Limb (tissue), 2 donors: ENCODE measurements at regions not wholly inside any gene's neighbourhood (a gene's known extent, or its start where the extent isn't known, plus 50 kb on each side); places are given as distances from the start of the nearest gene placed in this dataset.
"Not testable (repeated sequence)": the region's sequence is repeated elsewhere in the genome, so short reads cannot be mapped to it uniquely, and the experiment has no call there.

Source experiments
- DNase-seq, 2 donors: peaks; one replicate each; pipeline ENCODE4 v3.0.0-alpha.2; 2016; ENCODE audit errors: extremely low spot score in 2 of 2

- DNase-seq, result no peak
Observed at GRCh38 chr5:23451156-23451555, 56.3 kb upstream of the PRDM9 start.

DNA sequence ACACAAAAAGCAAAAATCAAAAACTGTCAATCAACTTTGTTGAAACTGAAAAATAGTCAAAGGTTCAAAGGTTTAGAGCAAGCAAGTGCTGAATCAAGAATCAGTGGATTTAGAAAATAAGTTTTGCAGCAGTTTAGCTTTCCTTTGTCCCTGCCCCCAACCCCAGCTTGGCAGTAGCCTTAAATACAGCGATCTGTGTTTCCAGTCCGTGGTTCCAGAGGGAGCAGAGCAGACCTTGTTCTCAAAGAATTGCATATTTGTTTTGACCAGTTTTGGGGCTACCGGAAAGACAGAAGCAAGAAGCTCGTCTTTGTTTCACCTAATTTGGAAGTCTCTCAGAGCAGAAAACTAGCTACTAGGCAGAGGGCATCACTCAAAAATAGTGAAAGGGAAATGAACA lies 57.2 kb upstream of the PRDM9 start:
- no peak for DNase-seq

GRCh38 chr5:23448627-23449026 lies 58.8 kb upstream of the PRDM9 start:
- DNase-seq, result no peak

DNA sequence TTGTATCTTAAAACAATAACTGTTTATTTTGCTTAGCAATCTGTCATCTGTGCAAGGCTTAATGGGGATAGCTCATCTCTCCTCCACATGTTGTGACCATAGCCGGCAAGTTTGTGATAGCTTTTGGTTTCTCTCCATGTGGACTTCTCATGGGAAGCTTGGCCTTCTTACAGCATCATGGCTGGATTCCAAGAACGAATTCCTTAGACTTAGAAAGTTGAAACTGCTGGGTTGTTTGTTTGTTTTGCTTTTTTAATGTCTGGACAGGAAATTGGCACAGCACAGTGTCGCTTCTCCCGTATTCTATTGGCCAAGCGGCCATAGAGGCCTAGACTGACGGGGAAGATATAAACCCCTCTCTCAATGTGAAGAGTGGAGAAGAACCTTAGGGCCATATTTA lies 61.0 kb upstream of the PRDM9 start:
- peak in 1 of 2 donors; percentile 50 for DNase-seq

GRCh38 chr5:23445573-23445972 lies 61.8 kb upstream of the PRDM9 start:
- DNase-seq, result no peak

DNA sequence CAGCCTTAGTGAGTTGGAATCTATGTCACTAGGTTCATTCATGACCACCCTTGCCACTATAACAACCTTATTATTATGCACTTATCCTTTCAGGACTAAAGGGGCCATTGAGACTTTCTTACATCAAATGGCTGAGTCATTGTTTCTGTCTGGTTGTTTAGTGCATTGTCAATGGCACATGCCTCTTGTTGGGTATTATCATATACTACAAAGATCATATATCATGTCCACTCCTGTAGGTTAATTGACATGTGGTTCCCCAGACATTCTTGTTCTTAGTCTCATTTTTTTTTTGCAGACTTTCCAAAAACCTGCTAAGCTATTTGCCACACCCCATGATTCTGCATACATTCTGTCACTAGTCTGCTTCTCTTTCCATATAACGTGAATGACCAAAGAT lies 66.7 kb upstream of the PRDM9 start:
- no peak for DNase-seq

- DNase-seq, result no peak
Observed at GRCh38 chr5:23437011-23437410, 70.4 kb upstream of the PRDM9 start.

DNA sequence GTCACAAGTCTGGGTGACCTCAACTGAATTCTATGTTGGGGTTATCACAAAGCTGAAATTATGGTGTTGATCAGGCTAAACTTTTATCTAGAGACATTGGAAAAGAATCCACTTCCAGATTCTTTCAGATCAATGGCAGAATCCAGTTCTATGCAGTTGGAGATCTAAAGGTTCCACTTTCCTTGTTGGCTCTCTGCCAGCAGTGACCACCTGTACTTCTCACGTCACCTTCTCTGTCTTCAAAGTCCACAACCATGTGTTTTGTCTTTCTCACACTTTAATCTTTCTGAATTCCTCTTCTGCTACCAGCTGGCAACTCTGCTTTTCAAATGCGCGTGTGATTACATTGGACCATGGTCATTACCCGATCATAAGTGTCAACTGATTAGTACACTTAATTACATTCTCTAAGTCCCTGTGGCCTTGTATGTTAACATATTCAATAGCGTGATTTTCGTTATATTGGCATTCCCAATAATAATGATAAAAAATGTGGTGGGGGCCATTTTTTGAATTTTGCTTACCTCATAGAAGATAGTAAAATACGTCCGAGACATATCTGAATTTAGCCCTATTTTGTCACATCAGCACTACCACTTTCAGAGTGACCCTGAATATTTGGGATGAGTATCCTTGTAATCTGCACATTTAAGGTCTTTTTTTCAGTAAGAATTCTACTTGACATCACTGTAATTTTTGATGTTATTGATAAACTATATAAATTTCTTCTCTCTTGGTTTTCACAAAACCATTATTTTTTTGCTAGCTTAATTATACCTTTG lies 73.7 kb upstream of the PRDM9 start:
- DNase-seq, result no peak

DNA sequence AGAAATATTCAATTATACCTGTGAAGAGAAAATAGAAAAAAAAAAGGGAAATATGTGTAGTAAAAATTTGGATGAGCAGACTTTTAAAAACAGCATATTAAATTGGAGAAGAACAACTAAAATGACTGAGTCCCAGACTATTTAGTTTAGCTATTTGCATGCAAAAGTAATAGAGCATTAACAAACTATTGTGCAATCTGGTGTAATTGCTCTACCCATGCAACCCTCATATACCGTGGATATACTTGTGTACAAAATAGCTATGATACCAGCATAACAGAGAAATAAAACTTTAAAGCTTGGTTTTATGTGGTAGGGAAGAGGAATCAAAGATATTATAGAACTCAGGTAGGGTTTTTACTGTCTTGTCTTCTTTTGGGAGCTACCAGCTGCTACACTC lies 78.7 kb upstream of the PRDM9 start:
- DNase-seq, result no peak

GRCh38 chr5:23420214-23420613 lies 87.2 kb upstream of the PRDM9 start:
- not testable (repeated sequence) for DNase-seq

DNA sequence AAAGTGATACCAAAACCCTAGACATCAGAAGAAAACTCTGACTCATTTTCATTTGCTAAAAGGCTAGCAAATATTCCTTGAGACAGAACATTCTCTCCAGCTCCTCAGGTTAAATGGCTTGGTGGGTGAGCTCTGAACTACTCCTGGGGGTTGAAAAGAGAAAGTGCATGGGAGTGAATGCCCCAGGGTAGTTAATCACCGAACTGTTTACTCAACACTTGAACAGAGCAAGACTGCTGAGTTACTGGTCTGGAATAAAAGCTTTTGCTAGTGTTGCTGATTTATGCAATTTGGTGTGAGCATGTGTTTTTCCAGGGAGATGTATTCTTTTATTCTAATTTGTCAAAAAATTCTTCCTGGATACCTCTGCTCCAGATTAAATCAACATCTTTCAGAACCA lies 88.3 kb upstream of the PRDM9 start:
- DNase-seq, result no peak

GRCh38 chr5:23412515-23412914 lies 94.9 kb upstream of the PRDM9 start:
- DNase-seq, result no peak

DNA sequence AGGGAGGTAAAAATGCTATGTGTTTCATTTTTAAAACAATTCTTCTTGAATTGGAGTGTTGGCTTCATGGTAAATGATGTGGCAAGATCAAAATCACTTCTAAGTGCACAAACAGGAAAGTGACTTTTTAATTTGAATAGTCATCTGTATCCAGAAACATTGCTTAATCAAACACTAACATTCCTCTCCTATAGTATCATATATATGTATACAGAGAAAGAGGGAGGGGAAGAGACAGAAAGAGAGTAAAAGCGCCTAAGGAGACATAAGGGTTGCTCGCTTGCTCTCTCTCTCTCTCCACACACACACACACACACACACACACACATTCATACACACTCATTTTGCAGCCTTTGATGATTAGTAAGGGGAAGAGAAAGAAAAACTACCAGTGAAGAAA lies 95.4 kb upstream of the PRDM9 start:
- no peak for DNase-seq

DNA sequence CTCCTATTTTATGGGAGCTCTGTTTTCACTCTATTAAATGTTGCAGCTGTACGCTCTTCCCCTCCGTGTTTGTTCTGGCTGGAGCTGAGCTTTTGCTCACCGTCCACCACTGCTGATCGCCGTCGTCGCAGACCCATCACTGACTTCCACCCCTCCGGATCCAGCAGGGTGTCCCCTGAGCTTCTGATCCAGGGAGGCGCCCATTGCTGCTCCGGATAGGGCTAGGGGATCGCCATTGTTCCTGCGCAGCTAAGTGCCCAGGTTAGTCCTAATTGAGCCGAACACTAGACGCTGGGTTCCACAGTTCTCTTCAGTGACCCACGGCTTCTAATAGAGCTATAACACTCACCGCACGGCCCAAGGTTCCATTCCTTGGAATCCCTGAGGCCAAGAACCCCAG lies 96.2 kb upstream of the PRDM9 start:
- no peak for DNase-seq

DNA sequence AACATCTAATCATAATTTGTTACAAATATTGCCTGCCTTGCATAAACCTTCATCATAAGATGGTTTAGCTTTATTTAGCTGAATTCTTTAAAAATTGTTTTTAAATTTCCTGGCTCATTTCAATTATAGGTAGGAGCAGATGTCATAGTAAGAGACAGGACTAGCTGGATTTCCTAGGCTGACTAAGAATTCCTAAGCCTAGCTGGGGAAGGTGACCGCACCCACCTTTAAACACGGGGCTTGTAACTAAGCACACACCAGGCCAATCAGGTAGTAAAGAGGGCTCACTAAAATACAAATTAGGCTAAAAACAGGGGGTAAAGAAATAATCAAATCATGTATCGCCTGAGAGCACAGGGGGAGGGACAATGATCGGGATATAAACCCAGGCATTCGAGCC lies 96.6 kb upstream of the PRDM9 start:
- not testable (repeated sequence) for DNase-seq

DNA sequence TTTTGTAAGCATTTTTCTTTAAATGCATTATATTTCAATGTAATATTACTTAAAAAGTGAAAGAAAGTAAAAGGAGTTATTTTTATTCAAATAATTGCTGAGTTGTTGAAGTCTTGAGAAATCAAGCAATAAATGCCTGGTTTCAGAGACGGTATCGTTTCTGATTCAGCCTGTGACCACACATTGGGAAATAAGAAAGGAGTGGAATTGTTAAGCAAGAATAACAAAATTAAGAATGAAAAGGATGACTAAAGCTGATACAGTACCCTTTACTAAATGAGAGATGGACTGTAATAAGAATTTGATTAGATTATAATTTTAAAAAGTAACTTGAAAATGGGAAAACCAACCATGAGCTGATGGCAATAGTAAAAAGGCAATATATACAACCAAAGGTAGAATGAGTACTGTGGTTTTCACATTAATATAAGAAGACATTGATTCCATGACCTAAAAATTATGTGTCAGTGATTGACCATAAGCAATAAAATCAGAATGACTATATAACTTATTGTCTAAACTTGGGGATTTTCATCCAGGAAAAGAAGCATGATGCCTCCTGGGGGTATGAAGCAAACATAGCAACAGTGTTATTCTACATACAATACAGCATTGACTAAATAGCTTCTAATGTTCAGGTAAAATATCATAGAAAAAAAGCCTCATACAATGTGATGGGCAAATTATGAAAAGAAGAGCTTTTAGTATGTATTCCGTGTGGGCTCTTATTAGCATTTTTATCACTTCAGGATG lies 101.9 kb upstream of the PRDM9 start:
- no peak for DNase-seq

GRCh38 chr5:23402585-23402984 lies 104.8 kb upstream of the PRDM9 start:
- no peak for DNase-seq

DNA sequence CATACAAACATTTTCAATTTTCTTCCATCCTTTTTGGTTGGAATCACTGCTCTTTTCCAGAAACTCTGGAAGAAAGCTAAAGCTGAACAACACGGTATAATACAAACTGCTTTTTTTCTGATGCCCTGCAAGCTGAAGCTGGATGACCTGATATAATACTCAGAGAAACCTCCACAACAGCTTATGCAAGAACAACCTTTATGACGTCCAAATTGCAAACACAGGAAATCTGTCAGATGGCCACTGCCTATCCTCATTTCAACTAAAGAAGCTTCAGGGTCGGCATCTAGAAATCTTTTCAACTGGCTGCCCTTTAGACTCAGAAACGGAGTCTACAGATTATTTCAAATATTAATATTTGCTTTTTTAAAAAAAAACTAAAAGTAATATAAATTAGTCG lies 106.5 kb upstream of the PRDM9 start:
- no peak for DNase-seq

DNA sequence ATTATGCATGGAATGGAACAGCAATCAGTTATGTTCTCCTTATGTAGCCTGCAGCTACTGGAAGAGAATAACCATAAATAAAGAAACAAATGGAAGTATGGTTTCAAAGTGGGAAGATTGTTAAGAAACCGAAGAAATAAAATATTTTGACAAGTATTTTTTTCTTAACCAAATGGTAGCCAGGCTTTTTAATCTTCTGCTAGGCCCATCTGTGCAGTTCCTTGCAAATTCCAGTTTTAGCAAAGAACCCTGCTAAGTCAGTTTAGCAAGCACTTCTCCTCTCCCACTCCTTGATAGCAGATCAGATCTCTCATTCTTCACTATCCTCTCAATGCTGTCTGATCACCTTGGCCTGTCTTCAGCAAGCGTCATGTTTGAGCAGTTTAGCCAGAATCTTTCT lies 111.1 kb upstream of the PRDM9 start:
- no peak for DNase-seq

DNA sequence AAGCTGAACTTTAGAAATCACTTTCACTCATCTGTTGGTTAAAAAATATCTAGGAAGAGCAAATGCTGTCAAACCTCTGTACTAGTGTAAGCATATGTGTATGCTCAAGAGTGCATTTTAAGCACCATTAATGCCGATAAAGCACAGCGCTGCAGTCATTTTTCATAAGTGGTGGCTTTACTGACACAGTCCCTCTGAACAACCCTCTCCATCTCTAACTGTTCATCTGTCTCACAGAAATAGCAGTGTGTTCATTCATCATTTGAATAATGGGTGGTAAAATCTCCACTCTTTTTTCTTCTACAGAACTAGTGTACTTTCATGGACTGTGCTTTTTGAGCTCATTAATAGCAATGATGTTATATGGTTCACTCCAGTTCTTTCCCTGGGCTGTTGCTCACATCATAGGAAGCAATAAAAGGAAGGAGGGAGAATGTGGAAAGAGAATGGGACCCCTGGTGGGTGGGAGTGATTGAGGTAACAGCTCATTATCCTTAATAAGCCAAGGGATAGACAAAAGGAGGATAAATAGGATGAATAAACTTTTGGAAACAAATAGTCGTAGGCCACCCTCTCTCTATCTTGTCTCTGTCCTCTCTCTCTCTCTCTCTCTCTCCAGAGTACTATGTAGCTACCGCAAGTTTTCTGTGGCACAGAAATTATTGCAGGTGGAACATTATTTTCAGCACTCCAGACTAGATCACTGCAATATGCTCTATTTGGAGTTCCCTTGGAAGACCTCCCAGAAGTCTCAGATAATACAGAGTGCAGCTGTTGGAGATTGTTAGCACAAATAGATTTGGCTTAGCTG lies 117.9 kb upstream of the PRDM9 start:
- DNase-seq, result peak in 1 of 2 donors; percentile 76

DNA sequence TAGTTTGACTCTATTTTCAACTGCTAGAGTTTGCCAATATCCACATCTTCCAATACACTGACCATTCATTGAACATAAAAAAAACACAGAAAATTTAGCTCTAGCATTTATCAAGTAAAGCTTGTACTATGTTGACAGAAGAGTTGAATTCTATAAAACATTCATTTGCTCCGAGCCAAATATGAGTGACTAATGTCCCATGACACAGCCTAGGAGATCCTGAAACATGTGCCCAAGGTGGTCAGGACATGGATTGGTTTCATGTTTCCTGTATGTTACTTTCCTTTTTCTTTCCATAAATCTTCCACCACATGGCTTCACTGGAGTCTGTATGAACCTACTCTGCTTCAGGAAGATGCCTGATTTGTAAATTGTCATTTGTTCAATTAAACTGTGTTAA lies 122.4 kb upstream of the PRDM9 start:
- no peak for DNase-seq

- no peak for DNase-seq
Observed at GRCh38 chr5:23372177-23372576, 135.2 kb upstream of the PRDM9 start.
